Motor neuron (in vitro differentiated cells): ENCODE measurements at regions not wholly inside any gene's neighbourhood (a gene's known extent, or its start where the extent isn't known, plus 50 kb on each side); places are given as distances from the start of the nearest gene placed in this dataset.

Source experiments
- ATAC-seq, 8 experiments: fragments of 200-7000 bp; cut with Tn5 transposase; replicated peaks in 6 of 8; 2 replicates each; pipeline ENCODE4 v1.8.0; 2021; ENCODE audit warnings: mild to moderate bottlenecking in 8 of 8, moderate library complexity in 8 of 8
- H3K27ac ChIP-seq, 2 donors: fragments of 250-450 bp; sonication (Bioruptor Pico); 2 replicates each; pipeline ENCODE4 v1.9.0; 2021; ENCODE audit warnings: antibody characterized with exemption in 2 of 2, mild to moderate bottlenecking in 2 of 2, moderate library complexity in 1 of 2
- H3K4me1 ChIP-seq, 2 donors: fragments of 250-450 bp; sonication (Bioruptor Pico); replicated peaks in 1 of 2; 2 replicates each; pipeline ENCODE4 v1.6.1; 2021; ENCODE audit warnings: antibody characterized with exemption in 2 of 2, mild to moderate bottlenecking in 2 of 2, moderate library complexity in 1 of 2
- H3K4me3 ChIP-seq, 5 donors: fragments of 250-450 bp; sonication (Bioruptor Pico); 2 replicates each; pipeline ENCODE4 v1.9.0; 2021; ENCODE audit warnings: antibody characterized with exemption in 5 of 5, mild to moderate bottlenecking in 5 of 5, moderate library complexity in 4 of 5
- WGBS, 10 experiments: fragments of 450-650 bp; shearing (Covaris generic); methylation state at CpG; one replicate each; pipeline ENCODE4 v1.0.0; 2022; 5-methylcytosine and 5-hydroxymethylcytosine counted together
- in situ Hi-C, 9 experiments: fragments of 400-800 bp; cut with MboI; loops; one replicate each; pipeline ENCODE4 v1.15.0; 2021; ENCODE audit warnings: low sequenced_read_pairs in 9 of 9, low pct_unique_long_range_greater_than_20kb in 2 of 9; ENCODE audit not compliant: unreplicated experiment in 9 of 9

GRCh38 chr7:106471686-106472440, 187.1 kb upstream of the NAMPT start:
- H3K4me3 ChIP-seq: no peak overlapping the region
- H3K4me1 ChIP-seq: no peaks in the 10 kb centered on the region
- 70 to 100% (median 85%) methylated on average over 3 to 8 of the region's 8 CpGs for WGBS, 10 experiments
- H3K27ac ChIP-seq: no peak overlapping the region
- ATAC-seq: no peak
- in situ Hi-C loops: loop anchor here in 6 of 9 experiments (25.0 kb wide), 2 partner anchors 185 to 285 kb away; partner anchors contain the start of gene NAMPT (in 1 of the 6)

GRCh38 chr7:106471021-106471420, 186.2 kb upstream of the NAMPT start:
- no peak for ATAC-seq
- H3K27ac ChIP-seq: no peak overlapping the region
- 57 to 100% (median 91%) methylated on average over 1 to 2 of the region's 2 CpGs for WGBS, 10 experiments
- H3K4me3 ChIP-seq: no peak overlapping the region
- in situ Hi-C loops: loop anchor here in 6 of 9 experiments (25.0 kb wide), 2 partner anchors 184 to 284 kb away; partner anchors contain the start of gene NAMPT (in 1 of the 6)
- H3K4me1 ChIP-seq: no peaks in the 10 kb centered on the region

GRCh38 chr7:106466867-106467266, 182.1 kb upstream of the NAMPT start:
- H3K4me3 ChIP-seq: no peak overlapping the region
- ATAC-seq: no peak
- H3K4me1 ChIP-seq: peaks cover 0 to 3% of the 10 kb centered on the region in 2 donors
- in situ Hi-C loops: loop anchor here in 8 of 9 experiments (10.0 to 25.0 kb wide), 3 partner anchors 180 to 292 kb away; partner anchors contain the start of gene NAMPT (in 1 of the 8)
- 33 to 100% (median 72%) methylated on average over 1 to 5 of the region's 5 CpGs for WGBS, 10 experiments
- H3K27ac ChIP-seq: no peak overlapping the region

DNA sequence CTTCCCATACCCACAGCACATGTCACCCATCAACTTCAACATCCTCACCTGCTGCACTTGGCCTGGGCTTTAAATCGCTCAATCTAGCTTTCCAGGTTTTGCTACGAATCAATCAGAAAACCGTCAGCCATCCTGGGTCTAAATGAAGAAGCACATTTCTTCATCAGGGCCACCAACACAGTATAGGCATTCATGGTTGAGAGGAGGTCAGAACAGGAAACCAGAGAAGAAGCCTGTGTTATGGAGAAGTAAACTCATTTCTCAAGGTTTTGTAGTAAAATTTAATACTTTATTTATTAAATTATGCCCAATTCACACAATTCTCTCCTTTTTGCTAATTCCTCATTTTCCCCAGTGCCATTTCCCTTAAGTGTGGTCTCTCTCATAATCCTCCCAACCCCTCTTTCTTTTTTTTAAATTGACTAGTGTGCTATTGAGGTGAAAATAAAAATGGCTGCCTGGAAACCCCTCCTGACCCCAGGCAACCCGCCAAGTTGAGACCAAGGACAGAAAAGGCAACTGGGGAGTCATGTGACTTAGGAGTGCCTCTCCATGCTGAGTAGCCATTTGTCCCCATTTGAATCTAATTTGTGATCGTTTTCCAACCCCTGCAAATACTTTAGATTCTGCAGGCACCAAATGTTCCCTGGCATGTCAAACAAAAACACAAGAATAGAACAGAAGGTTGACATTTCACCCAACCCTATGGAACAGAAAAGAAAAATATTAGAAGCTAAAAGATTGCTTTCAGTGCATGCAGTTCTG, 181.1 kb upstream of the NAMPT start:
- no peak for ATAC-seq
- Histone ChIP-seq H3K4me3 (no peak overlapping the region), H3K4me1 (peaks cover 0 to 3% of the 10 kb centered on the region in 2 donors), H3K27ac (no peak overlapping the region)
- in situ Hi-C loops: loop anchor here in 8 of 9 experiments (10.0 to 25.0 kb wide), 3 partner anchors 179 to 291 kb away; partner anchors contain the start of gene NAMPT (in 1 of the 8)
- 41 to 100% (median 84%) methylated on average over 1 to 5 of the region's 5 CpGs for WGBS, 10 experiments

- peak in 2 of 8 experiments; percentile 32 for ATAC-seq
- Histone ChIP-seq H3K27ac (no peak overlapping the region), H3K4me1 (peaks cover 0 to 3% of the 10 kb centered on the region in 2 donors), H3K4me3 (no peak overlapping the region)
- 17 to 100% (median 100%) methylated on average over 1 to 2 of the region's 2 CpGs; no CpG with 5 or more reads in 3 of the 10 experiments for WGBS, 10 experiments
- in situ Hi-C loops: loop anchor here in 8 of 9 experiments (10.0 to 25.0 kb wide), 3 partner anchors 177 to 290 kb away; partner anchors contain the start of gene NAMPT (in 1 of the 8)
Measured at GRCh38 chr7:106464651-106465050, 179.9 kb upstream of the NAMPT start.

DNA sequence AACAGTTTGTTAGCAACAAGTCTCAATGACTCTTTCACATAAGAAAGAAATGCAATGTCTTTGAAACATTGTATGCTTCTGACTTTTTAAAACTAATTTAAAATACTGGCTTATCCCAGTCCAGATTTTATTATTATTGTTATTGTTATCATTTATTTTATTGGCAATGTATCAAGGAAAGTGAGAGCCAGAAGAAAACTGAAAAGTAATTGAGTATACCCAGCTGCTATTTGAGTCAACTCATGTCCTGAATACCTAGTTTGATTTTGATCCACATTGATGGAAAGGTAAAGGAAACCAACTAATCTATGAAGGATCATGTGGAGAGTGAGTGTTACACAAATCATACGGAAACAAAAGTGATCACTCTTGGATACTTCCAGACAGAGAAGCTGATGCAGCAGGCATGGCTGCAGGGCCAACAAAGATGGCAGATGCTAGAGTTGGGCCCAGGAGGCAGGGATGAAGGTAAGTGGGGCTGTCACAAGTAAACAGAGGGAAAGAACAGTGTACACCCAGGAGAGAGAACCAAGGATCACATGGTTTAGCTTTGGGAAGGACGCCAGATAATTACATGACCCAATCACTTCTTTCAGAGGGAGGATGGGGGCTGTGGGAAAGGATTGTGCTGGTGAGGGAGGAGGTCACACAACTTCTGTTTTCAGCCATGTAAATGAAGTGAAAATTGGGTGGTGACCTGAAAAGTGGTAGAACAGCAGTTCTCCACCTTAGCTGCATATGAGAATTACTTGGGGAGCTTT, 179.2 kb upstream of the NAMPT start:
- Histone ChIP-seq H3K4me3 (no peak overlapping the region), H3K27ac (no peak overlapping the region), H3K4me1 (peaks cover 0 to 3% of the 10 kb centered on the region in 2 donors)
- ATAC-seq: peak in 3 of 8 experiments; percentile 25 to 84 (median 60)
- WGBS, 10 experiments: 57 to 100% (median 80%) methylated on average over 1 to 2 of the region's 2 CpGs; no CpG with 5 or more reads in 1 of the 10 experiments
- in situ Hi-C loops: loop anchor here in 8 of 9 experiments (10.0 to 25.0 kb wide), 3 partner anchors 177 to 289 kb away; partner anchors contain the start of gene NAMPT (in 1 of the 8)

DNA sequence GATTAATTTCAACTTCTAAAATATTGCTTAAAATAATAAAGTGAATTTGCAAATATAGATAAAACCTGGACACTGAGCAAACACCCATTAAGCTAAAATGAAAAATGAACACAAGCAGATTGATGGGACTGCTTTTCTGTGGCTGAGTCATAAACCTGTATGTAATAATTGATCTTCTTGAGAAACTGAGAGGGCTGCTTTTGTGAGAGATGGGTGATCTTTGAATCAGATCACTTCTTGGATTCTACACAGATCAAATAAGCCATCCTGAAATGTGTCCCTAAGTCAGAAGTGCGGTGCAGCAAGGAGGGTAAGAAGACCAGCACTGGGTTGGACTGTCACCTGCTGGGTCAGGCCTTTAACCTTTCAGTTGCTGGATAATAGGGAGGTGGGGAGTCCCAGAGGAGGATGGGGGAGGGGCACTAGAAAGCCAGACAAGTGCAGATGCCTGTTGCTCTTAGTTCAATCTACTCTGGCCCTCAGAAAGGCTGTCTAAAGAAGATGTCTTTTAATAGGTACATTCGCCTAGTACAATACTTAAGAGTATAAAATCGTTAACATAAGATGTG, 178.2 kb upstream of the NAMPT start:
- no peak overlapping the region for H3K27ac ChIP-seq
- WGBS, 10 experiments: 25 to 100% (median 53%) methylated on average over 1 to 3 of the region's 3 CpGs; no CpG with 5 or more reads in 1 of the 10 experiments
- in situ Hi-C loops: loop anchor here in 8 of 9 experiments (10.0 to 25.0 kb wide), 3 partner anchors 176 to 288 kb away; partner anchors contain the start of gene NAMPT (in 1 of the 8)
- peaks cover 0 to 3% of the 10 kb centered on the region in 2 donors for H3K4me1 ChIP-seq
- H3K4me3 ChIP-seq: no peak overlapping the region
- ATAC-seq: peak in 1 of 8 experiments; percentile 18

GRCh38 chr7:106462365-106462859, 177.6 kb upstream of the NAMPT start:
- no peak overlapping the region for H3K27ac ChIP-seq
- no peak overlapping the region for H3K4me3 ChIP-seq
- WGBS, 10 experiments: 8 to 67% (median 40%) methylated on average over 1 to 4 of the region's 4 CpGs; no CpG with 5 or more reads in 1 of the 10 experiments
- ATAC-seq: peak in 6 of 8 experiments; percentile 18 to 53 (median 38)
- in situ Hi-C loops: loop anchor here in 8 of 9 experiments (10.0 to 25.0 kb wide), 3 partner anchors 175 to 288 kb away; partner anchors contain the start of gene NAMPT (in 1 of the 8)
- H3K4me1 ChIP-seq: peaks cover 0 to 3% of the 10 kb centered on the region in 2 donors

GRCh38 chr7:106460792-106461254, 176.0 kb upstream of the NAMPT start:
- H3K4me1 ChIP-seq: peaks cover 0 to 3% of the 10 kb centered on the region in 2 donors
- in situ Hi-C loops: loop anchor here in 8 of 9 experiments (10.0 to 25.0 kb wide), 3 partner anchors 174 to 286 kb away; partner anchors contain the start of gene NAMPT (in 1 of the 8)
- WGBS, 10 experiments: 42 to 100% (median 88%) methylated on average over 1 to 6 of the region's 6 CpGs; no CpG with 5 or more reads in 1 of the 10 experiments
- H3K27ac ChIP-seq: no peak overlapping the region
- no peak overlapping the region for H3K4me3 ChIP-seq
- ATAC-seq: peak in 3 of 8 experiments; percentile 39 to 78 (median 51)

DNA sequence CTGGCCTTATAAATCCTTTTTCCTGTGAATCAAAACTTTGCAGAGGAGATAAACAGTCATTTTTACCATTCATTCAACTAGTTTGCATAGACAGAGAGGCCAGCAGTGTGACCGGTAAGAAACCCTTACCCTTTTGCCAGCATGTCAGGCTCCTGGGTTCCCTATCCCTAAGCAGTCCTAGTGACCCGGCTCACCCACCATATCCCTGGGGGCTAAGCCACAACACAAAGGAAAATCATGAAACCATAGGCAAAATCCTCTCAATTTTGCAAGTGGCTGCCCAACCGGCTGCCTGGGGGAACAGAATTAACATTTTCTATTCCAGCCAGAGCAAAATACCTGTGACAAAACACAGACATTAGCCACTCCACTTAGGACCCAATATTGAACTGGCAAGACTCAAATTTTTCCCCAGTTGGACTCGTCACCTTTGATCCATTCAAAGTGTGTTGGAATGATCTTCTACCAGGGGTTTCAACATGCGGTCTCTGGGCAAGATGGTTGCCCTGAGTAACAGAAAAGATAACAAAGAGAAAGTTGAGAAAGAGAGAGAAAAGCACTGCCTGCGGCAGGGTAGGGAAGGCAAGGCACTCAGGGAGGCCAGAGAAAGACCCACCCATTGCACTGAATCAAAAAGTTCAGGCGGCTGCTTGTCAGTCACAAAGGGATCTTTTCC, 174.8 kb upstream of the NAMPT start:
- 83 to 100% (median 92%) methylated on average over 1 to 7 of the region's 7 CpGs; no CpG with 5 or more reads in 1 of the 10 experiments for WGBS, 10 experiments
- in situ Hi-C loops: loop anchor here in 8 of 9 experiments (10.0 to 25.0 kb wide), 3 partner anchors 172 to 285 kb away; partner anchors contain the start of gene NAMPT (in 1 of the 8)
- no peak overlapping the region for H3K4me3 ChIP-seq
- ATAC-seq: no peak
- H3K27ac ChIP-seq: no peak overlapping the region
- H3K4me1 ChIP-seq: peaks cover 0 to 3% of the 10 kb centered on the region in 2 donors

DNA sequence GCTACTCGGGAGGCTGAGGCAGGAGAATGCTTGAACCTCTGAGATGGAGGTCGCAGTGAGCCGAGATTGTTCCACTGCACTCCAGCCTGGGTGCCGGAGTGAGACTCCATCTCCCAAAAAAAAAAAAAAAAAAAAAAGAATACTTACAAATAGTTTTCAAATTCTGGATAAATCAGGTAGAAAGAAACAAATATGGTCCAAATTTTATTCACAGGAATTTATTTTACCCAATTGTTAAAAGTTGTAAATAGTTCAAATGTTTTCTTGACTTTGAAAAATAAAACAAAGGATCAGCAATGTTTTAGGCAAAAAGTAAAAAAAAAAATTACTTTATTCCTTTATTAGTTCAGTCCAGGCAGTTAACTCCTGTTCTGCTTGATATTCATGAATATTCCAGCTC, 172.9 kb upstream of the NAMPT start:
- H3K4me3 ChIP-seq: no peak overlapping the region
- ATAC-seq: no peak
- whole genome bisulfite sequencing, 10 experiments: 65 to 100% (median 93%) methylated on average over 1 to 4 of the region's 4 CpGs
- in situ Hi-C loops: loop anchor here in 6 of 9 experiments (25.0 kb wide), 2 partner anchors 170 to 270 kb away; partner anchors contain the start of gene NAMPT (in 1 of the 6)
- H3K4me1 ChIP-seq: no peaks in the 10 kb centered on the region
- no peak overlapping the region for H3K27ac ChIP-seq
